H1 (cell line): ENCODE measurements at regions not wholly inside any gene's neighbourhood (a gene's known extent, or its start where the extent isn't known, plus 50 kb on each side); places are given as distances from the start of the nearest gene placed in this dataset.

Experiments used
- CTCF ChIA-PET: fragments of 300-600 bp; sonication (Branson Sonifier 250); formaldehyde crosslinking; loops from one replicate; lab custom pipeline; 2021; ENCODE audit not compliant: partially characterized antibody; lab: Charles Lee
- POLR2A ChIA-PET: fragments of 300-600 bp; sonication (Branson Sonifier 250); formaldehyde crosslinking; loops from one replicate; lab custom pipeline; 2021; ENCODE audit warnings: inconsistent platforms; ENCODE audit not compliant: partially characterized antibody; lab: Charles Lee
- DNase-seq, 2 experiments: peaks; one replicate each; pipeline versions ENCODE4 v3.0.0 to v3.0.0-alpha.2; 2010 to 2022; ENCODE audit warnings: low spot score in 2 of 2, low read depth in 1 of 2, mixed read lengths in 1 of 2
- FAIRE-seq: peaks from 2 replicates; lab custom pipeline; 2011; peaks lifted over from hg19 to GRCh38; lab: Jason Lieb, UNC
- H2AFZ ChIP-seq: 2 replicates; pipeline ENCODE4 v1.8.1; 2012; ENCODE audit warnings: low read length, inconsistent platforms
- H2AK5ac ChIP-seq: 2 replicates; pipeline ENCODE4 v1.6.1; 2013; ENCODE audit warnings: low read depth, low read length
- H2BK120ac ChIP-seq: replicated peaks from 2 replicates; pipeline ENCODE3; 2013; ENCODE audit warnings: low read depth, low read length, inconsistent platforms
- H2BK12ac ChIP-seq: 2 replicates; pipeline ENCODE4 v1.6.1; 2013; ENCODE audit warnings: low read depth, low read length
- H2BK15ac ChIP-seq: 2 replicates; pipeline ENCODE4 v1.6.1; 2013; ENCODE audit warnings: low read length
- H2BK20ac ChIP-seq: 2 replicates; pipeline ENCODE4 v1.6.1; 2013; ENCODE audit warnings: low read length
- H2BK5ac ChIP-seq: 2 replicates; pipeline ENCODE4 v1.6.1; 2013; ENCODE audit warnings: low read depth, low read length
- H3K14ac ChIP-seq: 2 replicates; pipeline ENCODE4 v1.6.1; 2013; ENCODE audit warnings: inconsistent platforms; ENCODE audit not compliant: insufficient read length
- H3K18ac ChIP-seq: 2 replicates; pipeline ENCODE4 v1.6.1; 2013; ENCODE audit warnings: low read length; ENCODE audit errors: extremely low read depth
- H3K23ac ChIP-seq: 2 replicates; pipeline ENCODE4 v1.6.1; 2013; ENCODE audit warnings: inconsistent platforms; ENCODE audit not compliant: insufficient read length
- H3K23me2 ChIP-seq: 2 replicates; pipeline ENCODE4 v1.6.1; 2013; ENCODE audit warnings: low read depth, low read length
- H3K27ac ChIP-seq: 2 replicates; pipeline ENCODE4 v1.6.1; 2011; ENCODE audit warnings: low read depth, low read length, inconsistent platforms
- H3K27me3 ChIP-seq, 4 experiments: replicated peaks in 1 of 4; 1 replicate in 1 of 4; 2 replicates in 3 of 4; pipeline versions ENCODE4 v1.6.1 to v1.8.1; 2011 to 2013; ENCODE audit warnings: low read length in 3 of 4, mild to moderate bottlenecking in 3 of 4, inconsistent platforms in 2 of 4, mixed read lengths in 2 of 4, moderate library complexity in 1 of 4; ENCODE audit not compliant: control insufficient read depth in 3 of 4, insufficient read depth in 3 of 4; ENCODE audit errors: extremely low read depth in 1 of 4
- H3K36me3 ChIP-seq, 4 experiments: 2 replicates each; pipeline versions ENCODE4 v1.6.1 to v1.8.1; 2011 to 2013; ENCODE audit warnings: mild to moderate bottlenecking in 4 of 4, low read length in 3 of 4, moderate library complexity in 2 of 4, control low read depth in 1 of 4, inconsistent platforms in 1 of 4; ENCODE audit not compliant: insufficient read depth in 4 of 4, control insufficient read depth in 2 of 4
- H3K4ac ChIP-seq: replicated peaks from 2 replicates; pipeline ENCODE3; 2013; ENCODE audit warnings: low read length, low read depth, mixed read lengths, inconsistent platforms; ENCODE audit not compliant: insufficient read length
- H3K4me1 ChIP-seq, 4 experiments: replicated peaks in 1 of 4; 1 replicate in 1 of 4; 2 replicates in 3 of 4; pipeline versions ENCODE4 v1.6.1 to v1.8.1; 2011 to 2013; ENCODE audit warnings: low read length in 3 of 4, inconsistent platforms in 2 of 4, mixed read lengths in 1 of 4; ENCODE audit not compliant: insufficient read depth in 4 of 4, control insufficient read depth in 3 of 4
- H3K4me2 ChIP-seq, 2 experiments: 2 replicates each; pipeline versions ENCODE4 v1.6.1 to v1.8.1; 2011 to 2013; ENCODE audit warnings: low read depth in 2 of 2, low read length in 2 of 2, control low read depth in 1 of 2, inconsistent platforms in 1 of 2, mild to moderate bottlenecking in 1 of 2; ENCODE audit not compliant: insufficient read depth in 1 of 2
- H3K4me3 ChIP-seq, 4 experiments: fragments of 200-600, 300-600 bp in 1 of 4; sonication (generic), shearing (Covaris generic), sonication (Bioruptor Twin) in 1 of 4; 2 replicates each; pipeline versions ENCODE4 v1.5.1 to v1.8.1; 2011 to 2016; ENCODE audit warnings: low read length in 4 of 4, low read depth in 3 of 4, control low read depth in 2 of 4, inconsistent platforms in 2 of 4, mild to moderate bottlenecking in 2 of 4, mixed read lengths in 1 of 4, moderate library complexity in 1 of 4; ENCODE audit not compliant: insufficient read depth in 2 of 4; ENCODE audit errors: extremely low read depth in 1 of 4
- H3K56ac ChIP-seq: replicated peaks from 2 replicates; pipeline ENCODE3; 2013; ENCODE audit warnings: low read depth, mild to moderate bottlenecking, mixed read lengths, low read length, inconsistent platforms; ENCODE audit not compliant: insufficient read length
- H3K79me1 ChIP-seq: 2 replicates; pipeline ENCODE4 v1.6.1; 2013; ENCODE audit warnings: low read depth, low read length, control low read depth
- H3K79me2 ChIP-seq, 2 experiments: 2 replicates each; pipeline versions ENCODE4 v1.6.1 to v1.8.1; 2012 to 2013; ENCODE audit warnings: low read length in 2 of 2, mild to moderate bottlenecking in 2 of 2, inconsistent platforms in 1 of 2; ENCODE audit not compliant: insufficient read depth in 2 of 2, control insufficient read depth in 1 of 2
- H3K9ac ChIP-seq, 4 experiments: replicated peaks in 1 of 4; 1 replicate in 1 of 4; 2 replicates in 3 of 4; pipeline versions ENCODE4 v1.6.1 to v1.8.1; 2011 to 2013; ENCODE audit warnings: low read depth in 3 of 4, low read length in 3 of 4, control low read depth in 2 of 4, mild to moderate bottlenecking in 2 of 4, moderate library complexity in 2 of 4, inconsistent platforms in 1 of 4; ENCODE audit errors: extremely low read depth in 1 of 4
- H3K9me3 ChIP-seq, 2 experiments: 2 replicates each; pipeline versions ENCODE4 v1.6.1 to v1.8.1; 2012 to 2013; ENCODE audit warnings: mild to moderate bottlenecking in 2 of 2, moderate library complexity in 2 of 2, control low read depth in 1 of 2, inconsistent platforms in 1 of 2, low read depth in 1 of 2, low read length in 1 of 2, mixed read lengths in 1 of 2; ENCODE audit not compliant: insufficient read depth in 2 of 2
- H4K20me1 ChIP-seq, 2 experiments: replicated peaks in 1 of 2; 2 replicates each; pipeline versions ENCODE3 to v1.8.1; 2011 to 2013; ENCODE audit warnings: inconsistent platforms in 2 of 2, low read length in 2 of 2, mild to moderate bottlenecking in 1 of 2; ENCODE audit not compliant: insufficient read depth in 2 of 2, control insufficient read depth in 1 of 2
- H4K5ac ChIP-seq: 2 replicates; pipeline ENCODE4 v1.6.1; 2013; ENCODE audit warnings: low read length, low read depth, mixed read lengths, inconsistent platforms; ENCODE audit not compliant: insufficient read length
- H4K8ac ChIP-seq: 2 replicates; pipeline ENCODE4 v1.8.0; 2013; ENCODE audit warnings: mild to moderate bottlenecking, moderate library complexity, low read length, inconsistent platforms; ENCODE audit not compliant: insufficient read depth; ENCODE audit errors: extremely low read depth
- H4K91ac ChIP-seq: replicated peaks from 2 replicates; pipeline ENCODE3; 2013; ENCODE audit warnings: low read length, mixed read lengths, inconsistent platforms; ENCODE audit not compliant: insufficient read length
- HDAC2 ChIP-seq, 2 experiments: fragments of 300-600 bp in 1 of 2; sonication (generic) in 1 of 2; IDR thresholded peaks; 2 replicates each; pipeline ENCODE4 v1.6.1; 2011 to 2012; ENCODE audit warnings: low read depth in 2 of 2, low read length in 2 of 2, mild to moderate bottlenecking in 2 of 2, moderate library complexity in 2 of 2, borderline replicate concordance in 1 of 2, inconsistent platforms in 1 of 2
- KDM5A ChIP-seq: fragments of 200-600 bp; IDR thresholded peaks from 2 replicates; pipeline ENCODE4 v1.7.1; 2012; ENCODE audit warnings: mild to moderate bottlenecking, low read length, inconsistent platforms, mixed read lengths
- SIRT6 ChIP-seq: IDR thresholded peaks from one replicate; pipeline ENCODE4 v1.7.1; 2012; ENCODE audit warnings: low read length, inconsistent platforms
- SP4 ChIP-seq: IDR thresholded peaks from 2 replicates; pipeline ENCODE4 v1.6.1; 2012; ENCODE audit warnings: low read length, inconsistent platforms
- ZNF274 ChIP-seq: IDR thresholded peaks from 2 replicates; pipeline ENCODE4 v1.7.0; 2012; ENCODE audit warnings: low read length, borderline replicate concordance; ENCODE audit errors: extremely low read depth
- WGBS, 2 experiments: shearing (Covaris generic) in 1 of 2; methylation state at CpG; one replicate each; pipeline versions ENCODE4 v1.1.6 to v1.1.7; 2013 to 2015; ENCODE audit warnings: low lambda C conversion rate in 2 of 2, mixed read lengths in 2 of 2, inconsistent platforms in 1 of 2, low coverage in 1 of 2, missing lambda C conversion rate in 1 of 2; ENCODE audit not compliant: insufficient replicate concordance in 2 of 2, insufficient coverage in 1 of 2, insufficient read length in 1 of 2; ENCODE audit errors: extremely low coverage in 1 of 2, missing lambda C conversion rate in 1 of 2; 5-methylcytosine and 5-hydroxymethylcytosine counted together

- H3K4me2 ChIP-seq: peak overlapping the region; percentile 5 to 12; a peak in 2 of 4 replicates
- H3K27me3 ChIP-seq: no peaks in the 10 kb centered on the region
- DNase-seq: peak in 1 of 2 experiments; percentile 61
- no peak overlapping the region for H4K8ac ChIP-seq
- no peak overlapping the region for H2AK5ac ChIP-seq
- ChIA-PET CTCF (interaction anchor here (0.6 to 3.0 kb wide), 30 partner anchors 8 to 539 kb away, joined by 3 to 20 read pairs (median 4); no protein-coding TSS in a partner anchor), POLR2A (interaction anchor here (0.7 to 0.8 kb wide), 4 partner anchors 37 to 427 kb away, joined by 3 to 4 read pairs (median 3); no protein-coding TSS in a partner anchor)
- WGBS, 2 experiments: 85% methylated on average over 2 of the region's 2 CpGs; no CpG with 5 or more reads in 1 of the 2 experiments
- H2BK5ac ChIP-seq: peak overlapping the region; percentile 92; the same call in 1 of the 2 replicates
- no peaks in the 10 kb centered on the region for H3K79me1 ChIP-seq
- FAIRE-seq: no peak
- H2BK15ac ChIP-seq: peak overlapping the region; percentile 46; the same call in 1 of the 2 replicates
- no peaks in the 10 kb centered on the region for H3K36me3 ChIP-seq
- no peak overlapping the region for H3K4ac ChIP-seq
- H2AFZ ChIP-seq: peak overlapping the region; percentile 79; the same call in 1 of the 2 replicates
- peak overlapping the region; percentile 80; the same call in 1 of the 2 replicates for H2BK20ac ChIP-seq
- H2BK120ac ChIP-seq: peak overlapping the region; percentile 21
- H3K23ac ChIP-seq: no peak overlapping the region
- peak overlapping the region; percentile 38 for H4K5ac ChIP-seq
- H3K27ac ChIP-seq: no peak overlapping the region
- no peaks in the 10 kb centered on the region for H4K20me1 ChIP-seq
- H3K79me2 ChIP-seq: no peaks in the 10 kb centered on the region
- H3K23me2 ChIP-seq: no peaks in the 10 kb centered on the region
- H3K9me3 ChIP-seq: peaks cover 0 to 5% of the 10 kb centered on the region in 2 experiments; a peak in 1 of 4 replicates
- H3K14ac ChIP-seq: no peak overlapping the region
- H3K4me3 ChIP-seq: no peak overlapping the region
- no peak overlapping the region for H3K56ac ChIP-seq
- H2BK12ac ChIP-seq: peak overlapping the region; percentile 82
- peak overlapping the region; percentile 71 for H4K91ac ChIP-seq
- peak overlapping the region; percentile 55 for H3K18ac ChIP-seq
- no peak overlapping the region for H3K9ac ChIP-seq
- peaks cover 7 to 12% (median 9%) of the 10 kb centered on the region in 4 experiments; a peak in 6 of 7 replicates for H3K4me1 ChIP-seq
- TF ChIP-seq SIRT6 (no peak), SP4 (no peak), HDAC2 (IDR thresholded peaks at IDR 0.05; ENCODE audit: borderline replicate concordance in 1 of 2, low read depth in 2 of 2, low read length in 2 of 2) (no peak), KDM5A (no peak), ZNF274 (no peak)
These were observed 95.0 kb downstream of the TMEM17 start for GRCh38 chr2:62410926-62411456.
